Cardiac muscle cell (in vitro differentiated cells and primary cell): ENCODE measurements at regions not wholly inside any gene's neighbourhood (a gene's known extent, or its start where the extent isn't known, plus 50 kb on each side); places are given as distances from the start of the nearest gene placed in this dataset.

Experiments
- DNase-seq, 2 donors: peaks; one replicate each; pipeline versions ENCODE4 v3.0.0 to v3.0.0-alpha.2; 2010 to 2017; ENCODE audit warnings: low read depth in 1 of 2, low spot score in 1 of 2
- H3K27ac ChIP-seq: fragments of 200-600 bp; sonication (generic); 2 replicates; pipeline ENCODE4 v1.5.1; 2016
- H3K27me3 ChIP-seq: fragments of 200-600 bp; sonication (generic); 2 replicates; pipeline ENCODE4 v1.6.0; 2016; ENCODE audit warnings: control low read depth
- H3K36me3 ChIP-seq: fragments of 200-600 bp; sonication (generic); 2 replicates; pipeline ENCODE4 v1.5.1; 2016; ENCODE audit warnings: control low read depth
- H3K4me1 ChIP-seq: fragments of 200-600 bp; sonication (generic); 2 replicates; pipeline ENCODE4 v1.8.1; 2017; ENCODE audit warnings: low read depth, mild to moderate bottlenecking, mixed run types
- H3K4me3 ChIP-seq: fragments of 200-600 bp; sonication (generic); 2 replicates; pipeline ENCODE4 v1.5.1; 2016; ENCODE audit warnings: mild to moderate bottlenecking
- H3K9me3 ChIP-seq: fragments of 200-600 bp; sonication (generic); 2 replicates; pipeline ENCODE4 v1.5.1; 2017; ENCODE audit warnings: low read depth, mild to moderate bottlenecking, control low read depth
- CTCF ChIP-seq: IDR thresholded peaks from 2 replicates; pipeline ENCODE4 v1.5.1; 2012; ENCODE audit warnings: low read depth, mild to moderate bottlenecking, low read length

- no peaks in the 10 kb centered on the region for H3K36me3 ChIP-seq
- H3K4me1 ChIP-seq = no peaks in the 10 kb centered on the region
- TF ChIP-seq CTCF = no peak
- H3K27ac ChIP-seq = no peak overlapping the region
- peak in 1 of 2 donors; percentile 80 for DNase-seq
- no peak overlapping the region for H3K4me3 ChIP-seq
- no peaks in the 10 kb centered on the region for H3K9me3 ChIP-seq
- no peaks in the 10 kb centered on the region for H3K27me3 ChIP-seq
Observed at GRCh38 chr18:66724664-66725356, 120.9 kb upstream of the CDH19 start.

- Histone ChIP-seq H3K4me1 (no peaks in the 10 kb centered on the region), H3K4me3 (no peak overlapping the region), H3K27ac (no peak overlapping the region), H3K36me3 (no peaks in the 10 kb centered on the region), H3K27me3 (no peaks in the 10 kb centered on the region), H3K9me3 (no peaks in the 10 kb centered on the region)
- TF ChIP-seq CTCF = no peak
- no peak for DNase-seq
Observed at GRCh38 chr18:66722671-66723070, 118.8 kb upstream of the CDH19 start.

GRCh38 chr18:66708646-66709045, 104.8 kb upstream of the CDH19 start:
- H3K4me1 ChIP-seq = peaks cover 11% of the 10 kb centered on the region
- no peak for DNase-seq
- H3K27me3 ChIP-seq = no peaks in the 10 kb centered on the region
- H3K9me3 ChIP-seq = no peaks in the 10 kb centered on the region
- no peak overlapping the region for H3K27ac ChIP-seq
- H3K4me3 ChIP-seq = no peak overlapping the region
- TF ChIP-seq CTCF = no peak
- no peaks in the 10 kb centered on the region for H3K36me3 ChIP-seq

GRCh38 chr18:66707473-66707872, 103.6 kb upstream of the CDH19 start:
- no peak for DNase-seq
- no peak for TF ChIP-seq CTCF
- peaks cover 10% of the 10 kb centered on the region for H3K4me1 ChIP-seq
- H3K27ac ChIP-seq = no peak overlapping the region
- no peak overlapping the region for H3K4me3 ChIP-seq
- H3K27me3 ChIP-seq = no peaks in the 10 kb centered on the region
- no peaks in the 10 kb centered on the region for H3K36me3 ChIP-seq
- no peaks in the 10 kb centered on the region for H3K9me3 ChIP-seq

GRCh38 chr18:66695281-66695680, 91.4 kb upstream of the CDH19 start:
- TF ChIP-seq CTCF = no peak
- Histone ChIP-seq H3K4me1 (no peaks in the 10 kb centered on the region), H3K36me3 (no peaks in the 10 kb centered on the region), H3K27ac (no peak overlapping the region), H3K9me3 (no peaks in the 10 kb centered on the region), H3K27me3 (no peaks in the 10 kb centered on the region), H3K4me3 (no peak overlapping the region)
- DNase-seq = no peak

GRCh38 chr18:66694852-66695251, 91.0 kb upstream of the CDH19 start:
- no peak overlapping the region for H3K4me3 ChIP-seq
- no peaks in the 10 kb centered on the region for H3K36me3 ChIP-seq
- no peak for DNase-seq
- no peaks in the 10 kb centered on the region for H3K27me3 ChIP-seq
- no peak for TF ChIP-seq CTCF
- no peak overlapping the region for H3K27ac ChIP-seq
- H3K4me1 ChIP-seq = no peaks in the 10 kb centered on the region
- no peaks in the 10 kb centered on the region for H3K9me3 ChIP-seq
